Stomach (tissue), 8 donors: ENCODE measurements at regions not wholly inside any gene's neighbourhood (a gene's known extent, or its start where the extent isn't known, plus 50 kb on each side); places are given as distances from the start of the nearest gene placed in this dataset.

Experiments
- DNase-seq, 2 donors: peaks; one replicate each; pipeline versions ENCODE4 v3.0.0 to v3.0.0-alpha.2; 2013 to 2019
- H3K27ac ChIP-seq, 5 donors: fragments of 200-600 bp in 4 of 5; sonication (generic) in 4 of 5; one replicate each; pipeline ENCODE4 v1.5.1; 2013 to 2019; ENCODE audit warnings: mild to moderate bottlenecking in 1 of 5, moderate library complexity in 1 of 5
- H3K27me3 ChIP-seq, 3 donors: fragments of 200-600 bp; sonication (generic); one replicate each; pipeline ENCODE4 v1.5.1; 2017 to 2019; ENCODE audit warnings: mixed run types in 1 of 3
- H3K36me3 ChIP-seq, 4 donors: fragments of 200-600 bp; sonication (generic); 1 replicate in 3 of 4; 2 replicates in 1 of 4; pipeline ENCODE4 v1.5.1; 2016 to 2019
- H3K4me1 ChIP-seq, 4 donors: fragments of 200-600 bp; sonication (generic); one replicate each; pipeline ENCODE4 v1.5.1; 2016 to 2019
- H3K4me3 ChIP-seq, 4 donors: fragments of 200-600 bp; sonication (generic) in 3 of 4; one replicate each; pipeline ENCODE4 v1.5.1; 2016 to 2019; ENCODE audit warnings: mild to moderate bottlenecking in 1 of 4
- H3K9me3 ChIP-seq, 4 donors: fragments of 200-600 bp; sonication (generic); one replicate each; pipeline ENCODE4 v1.5.1; 2016 to 2019
- EP300 ChIP-seq: sonication (generic); formaldehyde crosslinking; IDR thresholded peaks from one replicate; pipeline ENCODE4 v1.6.1; 2017; ENCODE audit warnings: antibody characterized with exemption
- POLR2A ChIP-seq, 4 donors: fragments of 450-650 bp; IDR thresholded peaks; one replicate each; pipeline ENCODE4 v1.6.1; 2016; ENCODE audit warnings: antibody characterized with exemption in 4 of 4, control low read depth in 2 of 4, mild to moderate bottlenecking in 1 of 4, moderate library complexity in 1 of 4
- POLR2AphosphoS5 ChIP-seq, 3 donors: sonication (generic); formaldehyde crosslinking; IDR thresholded peaks; one replicate each; pipeline ENCODE4 v1.6.1; 2016; ENCODE audit warnings: antibody characterized with exemption in 3 of 3
- WGBS, 5 donors: extraction: QIAGEN DNeasy Blood & Tissue Kit in 3 of 5; methylation state at CpG; one replicate each; pipeline versions ENCODE4 v1.1.5 to v1.1.7; 2013 to 2018; 5-methylcytosine and 5-hydroxymethylcytosine counted together
- intact Hi-C: fragments of 100-400 bp; cut with DNase I; formaldehyde crosslinking; loops from one replicate; pipeline ENCODE4 v1.15.1; 2023; ENCODE audit warnings: low total_unique reads
- TF ChIP-seq, protein P1 (sequence below), 7 experiments: fragments of 450-650 bp in 4 of 7; fragments of 200-600 bp in 3 of 7; sonication (generic) in 3 of 7; IDR thresholded peaks; one replicate each; pipeline ENCODE4 v1.5.1; 2016 to 2019; ENCODE audit warnings: antibody characterized with exemption in 7 of 7, control low read depth in 2 of 7, mild to moderate bottlenecking in 1 of 7
- donor health status: healthy with polysubstance abuse.
- donor health status: Bipolar disorder and iron deficiency.
- donor health status: healthy.

DNA sequence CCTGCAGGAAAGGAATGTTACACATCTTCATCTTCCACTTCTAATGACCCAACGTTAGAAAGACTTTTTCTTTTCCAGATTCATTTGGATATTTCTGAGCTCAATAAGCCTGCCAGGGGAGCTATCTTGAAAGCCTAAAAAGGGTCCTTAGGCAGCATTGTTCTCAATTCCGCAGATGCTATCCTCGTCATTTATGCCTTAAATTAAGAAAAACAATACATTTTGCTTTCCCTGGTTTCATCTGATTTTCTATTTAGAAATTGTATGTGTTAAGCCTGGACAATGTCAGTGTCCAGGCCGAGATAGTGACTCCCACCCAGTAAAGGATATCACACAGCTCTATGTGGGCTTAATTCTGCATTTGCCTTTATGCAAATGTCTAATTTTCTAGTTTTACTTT is 721.3 kb downstream of the DIAPH3 start:
- 71 to 79% (median 75%) methylated on average over 4 of the region's 4 CpGs for WGBS, 5 donors
- Histone ChIP-seq H3K27ac (no peak overlapping the region), H3K4me3 (no peak overlapping the region), H3K36me3 (no peaks in the 10 kb centered on the region), H3K27me3 (no peaks in the 10 kb centered on the region), H3K4me1 (no peaks in the 10 kb centered on the region), H3K9me3 (no peaks in the 10 kb centered on the region)
- TF ChIP-seq POLR2A (IDR thresholded peaks at IDR 0.05) = no peak
- TF ChIP-seq, protein P1, sequence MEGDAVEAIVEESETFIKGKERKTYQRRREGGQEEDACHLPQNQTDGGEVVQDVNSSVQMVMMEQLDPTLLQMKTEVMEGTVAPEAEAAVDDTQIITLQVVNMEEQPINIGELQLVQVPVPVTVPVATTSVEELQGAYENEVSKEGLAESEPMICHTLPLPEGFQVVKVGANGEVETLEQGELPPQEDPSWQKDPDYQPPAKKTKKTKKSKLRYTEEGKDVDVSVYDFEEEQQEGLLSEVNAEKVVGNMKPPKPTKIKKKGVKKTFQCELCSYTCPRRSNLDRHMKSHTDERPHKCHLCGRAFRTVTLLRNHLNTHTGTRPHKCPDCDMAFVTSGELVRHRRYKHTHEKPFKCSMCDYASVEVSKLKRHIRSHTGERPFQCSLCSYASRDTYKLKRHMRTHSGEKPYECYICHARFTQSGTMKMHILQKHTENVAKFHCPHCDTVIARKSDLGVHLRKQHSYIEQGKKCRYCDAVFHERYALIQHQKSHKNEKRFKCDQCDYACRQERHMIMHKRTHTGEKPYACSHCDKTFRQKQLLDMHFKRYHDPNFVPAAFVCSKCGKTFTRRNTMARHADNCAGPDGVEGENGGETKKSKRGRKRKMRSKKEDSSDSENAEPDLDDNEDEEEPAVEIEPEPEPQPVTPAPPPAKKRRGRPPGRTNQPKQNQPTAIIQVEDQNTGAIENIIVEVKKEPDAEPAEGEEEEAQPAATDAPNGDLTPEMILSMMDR (IDR thresholded peaks at IDR 0.05) = no peak
- TF ChIP-seq EP300 = no peak
- no peak for TF ChIP-seq POLR2AphosphoS5 (IDR thresholded peaks at IDR 0.05)
- intact Hi-C loops = no loop called here
- no peak for DNase-seq

DNA sequence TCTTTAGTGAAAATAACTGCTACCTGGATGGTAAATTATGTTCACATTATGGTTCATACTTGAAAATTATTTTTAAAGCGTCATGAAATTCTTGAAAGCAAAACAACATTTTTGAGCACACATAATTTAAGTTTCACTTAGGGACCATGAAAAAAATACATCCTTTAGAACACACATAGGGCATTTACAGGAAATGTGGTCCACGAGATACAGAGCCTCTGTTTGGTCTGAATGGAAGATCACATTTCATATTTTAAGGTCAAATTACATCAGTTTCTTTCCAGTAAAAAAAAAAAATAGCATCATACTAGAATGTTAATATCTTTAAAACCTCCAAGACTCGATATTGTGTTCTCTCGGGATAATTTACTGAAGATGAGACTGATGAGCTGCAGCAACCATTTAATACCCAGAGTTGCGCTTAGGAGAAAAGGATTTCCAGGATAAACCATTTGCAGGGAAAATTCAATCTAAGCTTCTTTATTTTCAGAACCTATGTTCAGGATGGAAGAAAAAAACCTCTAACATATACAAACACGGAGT is 720.7 kb downstream of the DIAPH3 start:
- H3K9me3 ChIP-seq = no peaks in the 10 kb centered on the region
- DNase-seq = no peak
- H3K27ac ChIP-seq = no peak overlapping the region
- no peak overlapping the region for H3K4me3 ChIP-seq
- H3K4me1 ChIP-seq = no peaks in the 10 kb centered on the region
- TF ChIP-seq POLR2A (IDR thresholded peaks at IDR 0.05) (no peak), EP300 (no peak), POLR2AphosphoS5 (IDR thresholded peaks at IDR 0.05) (no peak)
- TF ChIP-seq, protein P1 (IDR thresholded peaks at IDR 0.05) = no peak
- intact Hi-C loops = no loop called here
- H3K36me3 ChIP-seq = no peaks in the 10 kb centered on the region
- WGBS, 5 donors = 59 to 75% (median 72%) methylated on average over 6 of the region's 6 CpGs
- H3K27me3 ChIP-seq = no peaks in the 10 kb centered on the region

DNA sequence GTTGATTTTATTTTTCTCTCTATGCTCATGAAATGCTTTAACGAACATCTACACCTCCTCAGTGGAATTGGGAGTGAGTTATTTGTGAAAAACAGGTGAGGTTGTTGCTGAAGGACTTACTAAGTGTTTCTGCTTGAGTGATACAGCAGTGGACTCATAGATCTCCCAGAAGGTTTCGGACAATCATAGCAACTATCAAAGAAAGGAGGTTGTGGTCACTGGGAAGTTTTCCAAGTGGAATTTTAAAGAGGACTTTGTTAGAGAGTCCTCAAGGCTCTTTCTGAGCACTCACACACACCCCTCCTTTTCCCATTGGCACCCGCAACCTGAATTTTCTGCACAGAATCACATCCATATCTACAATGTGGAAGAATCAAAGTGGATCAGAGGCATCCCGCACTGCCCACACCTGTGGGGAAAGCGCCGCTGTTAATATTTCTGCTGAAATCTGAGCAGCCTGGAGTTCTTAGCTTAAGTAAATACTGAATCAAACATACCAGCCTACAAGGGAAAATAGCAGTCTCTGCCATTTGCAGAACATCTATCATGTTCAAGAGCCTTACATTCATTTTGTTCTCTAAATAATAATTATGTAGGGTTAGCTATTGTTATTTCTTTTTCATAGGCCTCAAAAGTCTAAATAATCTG is 719.4 kb downstream of the DIAPH3 start:
- H3K27ac ChIP-seq = no peak overlapping the region
- DNase-seq = peak in 1 of 2 donors; percentile 33
- no peaks in the 10 kb centered on the region for H3K4me1 ChIP-seq
- no peaks in the 10 kb centered on the region for H3K27me3 ChIP-seq
- no peaks in the 10 kb centered on the region for H3K9me3 ChIP-seq
- H3K36me3 ChIP-seq = no peaks in the 10 kb centered on the region
- WGBS, 5 donors = 37 to 54% (median 42%) methylated on average over 6 of the region's 6 CpGs
- TF ChIP-seq, protein P1 (IDR thresholded peaks at IDR 0.05) = no peak
- TF ChIP-seq EP300 (no peak), POLR2A (IDR thresholded peaks at IDR 0.05) (no peak), POLR2AphosphoS5 (IDR thresholded peaks at IDR 0.05) (no peak)
- H3K4me3 ChIP-seq = no peak overlapping the region
- intact Hi-C loops = no loop called here

DNA sequence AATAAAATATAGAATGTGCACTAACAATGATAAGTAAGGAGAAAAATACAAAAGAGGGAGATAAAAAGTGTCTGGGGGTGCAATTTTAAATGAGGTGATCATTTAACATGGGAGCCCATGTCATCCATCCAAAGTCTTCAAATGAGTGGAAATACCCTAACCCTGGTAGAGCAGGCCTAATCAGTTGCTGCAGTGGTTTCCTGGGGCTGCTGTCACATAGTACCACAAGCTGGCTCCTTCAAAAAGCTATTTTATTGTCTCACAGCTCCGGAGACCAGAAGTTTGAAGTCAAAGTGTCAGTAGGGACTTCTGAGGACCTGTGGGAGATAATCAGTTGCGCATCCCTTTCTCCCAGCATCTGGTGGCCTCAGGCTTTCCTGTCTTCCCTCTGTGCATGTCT is 717.9 kb downstream of the DIAPH3 start:
- WGBS, 5 donors = 66 to 84% (median 80%) methylated on average over 2 of the region's 2 CpGs
- H3K9me3 ChIP-seq = no peaks in the 10 kb centered on the region
- no peaks in the 10 kb centered on the region for H3K4me1 ChIP-seq
- DNase-seq = no peak
- no peaks in the 10 kb centered on the region for H3K36me3 ChIP-seq
- TF ChIP-seq POLR2A (IDR thresholded peaks at IDR 0.05) (no peak), EP300 (no peak), POLR2AphosphoS5 (IDR thresholded peaks at IDR 0.05) (no peak)
- TF ChIP-seq, protein P1 (IDR thresholded peaks at IDR 0.05) = no peak
- H3K27me3 ChIP-seq = no peaks in the 10 kb centered on the region
- H3K27ac ChIP-seq = no peak overlapping the region
- intact Hi-C loops = no loop called here
- no peak overlapping the region for H3K4me3 ChIP-seq
